ENCODE measurements at regions not wholly inside any gene's neighbourhood (a gene's known extent, or its start where the extent isn't known, plus 50 kb on each side); places are given as distances from the start of the nearest gene placed in this dataset.

DNA sequence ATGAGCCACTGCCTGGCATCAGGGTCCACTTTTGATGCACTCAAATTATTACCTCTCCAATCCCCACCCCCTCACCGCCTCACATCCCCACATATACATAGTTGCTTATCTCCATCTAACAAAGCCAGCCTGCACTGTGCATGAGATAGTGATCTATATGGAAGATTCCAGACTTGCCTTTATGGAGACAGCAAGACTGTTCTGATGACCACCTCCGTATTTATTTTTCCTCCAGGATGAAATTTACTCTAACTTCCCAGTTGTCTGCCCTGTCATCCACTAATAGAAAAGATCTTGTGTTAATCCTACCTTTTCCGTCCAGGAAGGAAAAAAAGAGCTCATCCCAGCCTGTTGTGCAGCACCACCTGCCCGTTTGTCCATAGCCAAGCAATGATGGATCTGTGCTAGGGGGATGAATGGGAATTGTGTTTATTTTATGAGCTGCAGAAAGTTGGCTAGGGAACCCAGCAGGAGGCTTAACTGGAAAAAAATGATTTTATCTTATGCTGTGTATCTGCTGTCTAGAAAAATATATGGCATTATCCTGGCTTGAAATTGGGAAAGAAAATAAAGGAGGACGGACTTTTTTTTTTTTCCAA lies 114.5 kb downstream of the CD47 start:
- TF ChIP-seq CTCF (optimal IDR thresholded peaks at IDR 0.05 in 1 of 3, IDR thresholded peaks at IDR 0.05 in 1 of 3, conservative IDR thresholded peaks at IDR 0.05 in 1 of 3; ENCODE audit: extremely low read depth in 1 of 3, insufficient read depth in 2 of 3, low read length in 3 of 3) (no peak), EZH2 (IDR thresholded peaks at IDR 0.05; ENCODE audit: low read length) (no peak)

Data from keratinocyte (primary cell).